HFF-Myc (cell line): ENCODE measurements at regions not wholly inside any gene's neighbourhood (a gene's known extent, or its start where the extent isn't known, plus 50 kb on each side); places are given as distances from the start of the nearest gene placed in this dataset.
"Not testable (repeated sequence)": the region's sequence is repeated elsewhere in the genome, so short reads cannot be mapped to it uniquely, and the experiment has no call there.

Experiments used
- DNase-seq: peaks from one replicate; pipeline ENCODE4 v3.0.0-alpha.2; 2011; ENCODE audit warnings: low read depth; ENCODE audit errors: extremely low read depth
- H3K4me3 ChIP-seq: replicated peaks from 2 replicates; pipeline ENCODE4 v1.5.1; 2011; ENCODE audit warnings: low read depth, mild to moderate bottlenecking, control low read depth, low read length
- CTCF ChIP-seq: IDR thresholded peaks from 2 replicates; pipeline ENCODE4 v1.5.1; 2012; ENCODE audit warnings: mild to moderate bottlenecking, low read depth, low read length, control low read depth; ENCODE audit errors: missing control alignments

- no peak overlapping the region for H3K4me3 ChIP-seq
- no peak for TF ChIP-seq CTCF
- no peak for DNase-seq
These were observed 75.1 kb upstream of the OSBPL11 start for GRCh38 chr3:125670352-125670751.

- no peak overlapping the region for H3K4me3 ChIP-seq
- no peak for DNase-seq
- no peak for TF ChIP-seq CTCF
These were observed 75.6 kb upstream of the OSBPL11 start for GRCh38 chr3:125670945-125671344.

GRCh38 chr3:125671461-125672243 lies 76.4 kb upstream of the OSBPL11 start:
- no peak for TF ChIP-seq CTCF
- H3K4me3 ChIP-seq, result no peak overlapping the region
- DNase-seq, result no peak

- no peak overlapping the region for H3K4me3 ChIP-seq
- TF ChIP-seq CTCF, result no peak
- DNase-seq, result no peak
These were observed 80.5 kb upstream of the OSBPL11 start for GRCh38 chr3:125675791-125676190.

GRCh38 chr3:125679258-125679657 lies 84.0 kb upstream of the OSBPL11 start:
- no peak for DNase-seq
- TF ChIP-seq CTCF, result peak; percentile 13
- H3K4me3 ChIP-seq, result no peak overlapping the region

GRCh38 chr3:125681146-125681545 lies 85.8 kb upstream of the OSBPL11 start:
- TF ChIP-seq CTCF, result no peak
- no peak overlapping the region for H3K4me3 ChIP-seq
- DNase-seq, result no peak

GRCh38 chr3:125681906-125682305 lies 86.6 kb upstream of the OSBPL11 start:
- H3K4me3 ChIP-seq, DNase-seq: not testable (repeated sequence)

- not testable (repeated sequence) for H3K4me3 ChIP-seq, DNase-seq
These were observed 87.3 kb upstream of the OSBPL11 start for GRCh38 chr3:125682610-125683009.
